T-helper 1 cell treated with Interleukin-12 subunit alpha and Interleukin-12 subunit beta and Interleukin-4 antibody, amounts not matched to agents 30 μg/mL and 1 μg/mL, for 36 hours (primary cell): ENCODE measurements at regions not wholly inside any gene's neighbourhood (a gene's known extent, or its start where the extent isn't known, plus 50 kb on each side); places are given as distances from the start of the nearest gene placed in this dataset.
"Not testable (repeated sequence)": the region's sequence is repeated elsewhere in the genome, so short reads cannot be mapped to it uniquely, and the experiment has no call there.

ENCODE experiments used
- H3K27ac Mint-ChIP-seq: one replicate; pipeline ENCODE4 v1.8.0; 2021; ENCODE audit warnings: mild to moderate bottlenecking, mixed read lengths
- H3K27me3 Mint-ChIP-seq: one replicate; pipeline ENCODE4 v1.8.0; 2021; ENCODE audit warnings: low read depth, mixed read lengths
- H3K36me3 Mint-ChIP-seq: one replicate; pipeline ENCODE4 v1.8.0; 2021; ENCODE audit warnings: low read depth, mixed read lengths
- H3K4me1 Mint-ChIP-seq: one replicate; pipeline ENCODE4 v1.8.0; 2021; ENCODE audit warnings: low read depth, mixed read lengths
- H3K4me3 Mint-ChIP-seq: one replicate; pipeline ENCODE4 v1.8.0; 2021; ENCODE audit warnings: mild to moderate bottlenecking, moderate library complexity, mixed read lengths
- H3K9me3 Mint-ChIP-seq: one replicate; pipeline ENCODE4 v1.8.0; 2021; ENCODE audit warnings: mixed read lengths

- Mint-ChIP-seq H3K27ac (no peak overlapping the region), H3K4me1 (no peaks in the 10 kb centered on the region), H3K4me3 (no peak overlapping the region), H3K36me3 (no peaks in the 10 kb centered on the region), H3K27me3 (peaks cover 13% of the 10 kb centered on the region), H3K9me3 (no peaks in the 10 kb centered on the region)
Observed at GRCh38 chr16:87117936-87118335, 199.3 kb downstream of the C16orf95 start.

- Mint-ChIP-seq H3K4me3 (no peak overlapping the region), H3K4me1 (no peaks in the 10 kb centered on the region), H3K9me3 (no peaks in the 10 kb centered on the region), H3K36me3 (no peaks in the 10 kb centered on the region), H3K27me3 (peaks cover 10% of the 10 kb centered on the region), H3K27ac (no peak overlapping the region)
Observed at GRCh38 chr16:87119168-87119567, 198.0 kb downstream of the C16orf95 start.

GRCh38 chr16:87119748-87120147 lies 197.4 kb downstream of the C16orf95 start:
- H3K27ac Mint-ChIP-seq: no peak overlapping the region
- H3K4me1 Mint-ChIP-seq: no peaks in the 10 kb centered on the region
- no peaks in the 10 kb centered on the region for H3K36me3 Mint-ChIP-seq
- H3K9me3 Mint-ChIP-seq: no peaks in the 10 kb centered on the region
- H3K27me3 Mint-ChIP-seq: peaks cover 10% of the 10 kb centered on the region
- H3K4me3 Mint-ChIP-seq: no peak overlapping the region

DNA sequence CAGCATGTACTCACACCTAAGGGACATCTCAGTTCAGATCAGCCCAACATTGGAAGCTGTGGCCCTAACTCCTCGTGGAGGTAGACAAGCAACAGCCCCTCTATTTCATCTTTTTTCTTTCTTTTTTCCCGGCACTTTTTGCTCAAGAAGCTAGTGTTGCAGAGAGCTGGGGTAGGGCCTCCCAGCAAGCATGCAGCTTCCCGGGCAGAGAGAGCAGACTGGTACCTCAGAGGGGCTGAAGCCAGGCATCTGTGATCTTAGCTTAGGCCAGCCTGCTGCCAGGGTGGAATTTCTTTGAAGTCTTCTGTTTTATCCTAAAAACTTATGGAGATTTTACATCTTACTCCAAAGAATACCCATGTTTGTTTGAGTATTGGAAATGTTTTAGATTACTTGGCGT lies 195.4 kb downstream of the C16orf95 start:
- no peaks in the 10 kb centered on the region for H3K9me3 Mint-ChIP-seq
- peaks cover 10% of the 10 kb centered on the region for H3K27me3 Mint-ChIP-seq
- H3K4me3 Mint-ChIP-seq: no peak overlapping the region
- H3K4me1 Mint-ChIP-seq: no peaks in the 10 kb centered on the region
- H3K27ac Mint-ChIP-seq: no peak overlapping the region
- no peaks in the 10 kb centered on the region for H3K36me3 Mint-ChIP-seq

DNA sequence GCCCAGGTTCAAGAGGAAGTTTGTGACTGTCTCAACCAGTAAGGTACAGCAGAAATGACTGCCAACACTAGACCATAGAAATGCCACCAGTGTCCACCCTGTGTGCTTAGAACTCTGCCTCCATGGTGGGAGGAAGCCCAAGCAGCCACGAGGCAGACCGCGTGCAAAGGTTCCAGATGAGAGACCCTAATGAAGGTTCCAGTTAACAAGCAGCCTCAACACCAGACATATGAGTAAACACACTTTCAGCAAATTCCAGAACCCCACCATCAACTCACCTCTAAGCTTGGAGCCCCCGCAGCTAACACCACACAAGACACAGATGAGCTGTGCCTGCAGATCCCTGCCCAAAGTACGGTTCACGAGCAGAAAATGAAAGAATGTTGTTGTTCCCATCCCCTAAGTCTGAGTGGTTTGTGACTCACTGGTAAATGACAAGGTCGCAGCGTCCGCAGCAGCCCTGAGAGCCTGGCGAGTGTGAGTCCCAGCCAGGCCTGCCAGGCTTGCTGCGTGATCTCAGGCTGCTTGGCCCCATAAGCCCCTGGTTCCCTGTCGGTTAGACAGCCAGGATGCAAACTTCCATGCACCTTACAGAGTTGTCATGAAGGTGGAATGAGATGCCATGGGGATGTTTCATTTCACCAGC lies 193.7 kb downstream of the C16orf95 start:
- no peaks in the 10 kb centered on the region for H3K4me1 Mint-ChIP-seq
- H3K27ac Mint-ChIP-seq: no peak overlapping the region
- H3K4me3 Mint-ChIP-seq: no peak overlapping the region
- H3K27me3 Mint-ChIP-seq: peaks cover 5% of the 10 kb centered on the region
- H3K36me3 Mint-ChIP-seq: no peaks in the 10 kb centered on the region
- no peaks in the 10 kb centered on the region for H3K9me3 Mint-ChIP-seq

- not testable (repeated sequence) for H3K4me3 Mint-ChIP-seq, H3K36me3 Mint-ChIP-seq, H3K27me3 Mint-ChIP-seq, H3K9me3 Mint-ChIP-seq, H3K27ac Mint-ChIP-seq, H3K4me1 Mint-ChIP-seq
Observed at GRCh38 chr16:87124405-87124804, 192.8 kb downstream of the C16orf95 start.

DNA sequence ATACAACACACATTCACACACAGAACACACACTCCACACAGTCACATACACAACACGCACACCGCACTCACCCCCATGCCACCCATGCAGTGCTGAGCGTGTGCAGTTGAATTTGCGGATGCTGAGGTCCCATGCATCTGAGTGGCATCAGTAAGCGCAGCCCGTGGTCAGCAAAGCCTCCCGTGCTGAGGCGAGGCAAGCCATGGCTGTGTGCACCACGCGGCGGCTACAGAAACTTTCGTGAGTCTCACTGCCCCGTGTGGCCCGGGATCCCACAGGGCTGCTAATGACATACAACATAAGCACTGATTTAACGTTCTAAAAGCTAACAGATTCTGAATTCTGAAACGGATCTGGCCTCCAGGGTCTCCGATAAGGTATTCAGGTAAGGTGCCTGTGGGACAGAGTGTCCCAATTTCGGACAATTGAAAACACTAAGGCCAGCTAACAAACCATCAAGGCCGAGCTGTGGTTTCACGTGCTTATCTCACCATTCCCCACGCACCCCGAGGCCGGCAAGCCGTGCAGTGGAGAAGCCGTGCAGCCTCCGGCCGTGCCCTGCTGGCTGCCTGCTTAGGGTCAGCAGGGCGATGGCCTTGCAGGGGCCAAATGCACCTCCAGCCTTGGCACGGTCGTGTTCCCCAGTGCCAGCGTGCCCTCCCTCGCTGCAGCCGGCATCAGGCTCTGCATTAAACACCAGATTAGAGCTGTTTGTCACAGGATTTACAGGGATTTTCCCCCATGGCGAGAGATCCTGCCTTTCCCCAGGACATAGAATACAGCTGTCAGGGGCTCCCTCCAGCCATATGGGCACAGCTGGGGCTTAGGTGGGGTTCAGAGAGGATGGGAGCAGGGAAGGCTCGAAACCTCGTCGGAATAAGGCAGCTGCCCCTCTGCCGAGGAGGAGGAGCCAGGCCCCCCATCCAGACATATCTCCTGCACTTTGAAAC lies 191.7 kb downstream of the C16orf95 start:
- Mint-ChIP-seq H3K4me1 (no peaks in the 10 kb centered on the region), H3K4me3 (no peak overlapping the region), H3K27ac (no peak overlapping the region), H3K36me3 (no peaks in the 10 kb centered on the region), H3K9me3 (no peaks in the 10 kb centered on the region), H3K27me3 (no peaks in the 10 kb centered on the region)

DNA sequence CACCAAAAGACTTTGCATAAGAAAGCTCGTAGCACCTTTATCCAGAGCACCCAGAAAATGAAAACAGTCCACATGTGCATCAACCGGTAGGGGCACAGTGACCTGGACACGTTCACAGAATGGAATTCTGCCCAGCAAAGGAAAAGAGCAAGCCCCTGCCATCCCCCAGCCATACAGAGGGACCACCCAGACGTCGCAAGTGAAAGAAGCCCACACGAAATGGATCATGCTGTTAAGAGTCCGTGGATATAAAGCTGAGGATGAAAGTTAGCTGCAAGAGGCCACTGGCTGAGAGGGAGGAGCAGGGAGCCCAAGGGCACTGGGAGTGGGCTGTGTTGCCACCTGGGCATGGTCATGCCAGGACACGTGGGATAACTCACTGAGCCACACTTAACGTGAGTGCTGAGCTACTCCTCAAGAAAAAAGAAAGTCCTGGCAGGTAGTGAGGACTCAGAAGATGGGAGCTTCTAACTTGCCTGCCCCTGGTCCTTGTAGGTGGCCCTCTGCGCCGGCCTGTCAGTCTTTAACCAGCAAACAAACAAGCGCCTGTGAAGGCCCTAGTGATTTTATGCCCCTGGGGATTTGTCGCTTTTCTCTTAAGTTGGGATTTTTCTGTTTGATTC lies 190.7 kb downstream of the C16orf95 start:
- Mint-ChIP-seq H3K36me3 (no peaks in the 10 kb centered on the region), H3K4me3 (no peak overlapping the region), H3K9me3 (no peaks in the 10 kb centered on the region), H3K27me3 (no peaks in the 10 kb centered on the region), H3K4me1 (no peaks in the 10 kb centered on the region), H3K27ac (no peak overlapping the region)

GRCh38 chr16:87127061-87127765 lies 190.0 kb downstream of the C16orf95 start:
- no peaks in the 10 kb centered on the region for H3K9me3 Mint-ChIP-seq
- no peaks in the 10 kb centered on the region for H3K27me3 Mint-ChIP-seq
- no peak overlapping the region for H3K27ac Mint-ChIP-seq
- H3K36me3 Mint-ChIP-seq: no peaks in the 10 kb centered on the region
- no peaks in the 10 kb centered on the region for H3K4me1 Mint-ChIP-seq
- H3K4me3 Mint-ChIP-seq: no peak overlapping the region

GRCh38 chr16:87127766-87128147 lies 189.4 kb downstream of the C16orf95 start:
- no peaks in the 10 kb centered on the region for H3K4me1 Mint-ChIP-seq
- no peaks in the 10 kb centered on the region for H3K36me3 Mint-ChIP-seq
- no peaks in the 10 kb centered on the region for H3K9me3 Mint-ChIP-seq
- no peak overlapping the region for H3K27ac Mint-ChIP-seq
- H3K4me3 Mint-ChIP-seq: no peak overlapping the region
- no peaks in the 10 kb centered on the region for H3K27me3 Mint-ChIP-seq

GRCh38 chr16:87129771-87130170 lies 187.4 kb downstream of the C16orf95 start:
- Mint-ChIP-seq H3K27ac (no peak overlapping the region), H3K9me3 (no peaks in the 10 kb centered on the region), H3K36me3 (no peaks in the 10 kb centered on the region), H3K4me1 (no peaks in the 10 kb centered on the region), H3K4me3 (no peak overlapping the region), H3K27me3 (no peaks in the 10 kb centered on the region)

DNA sequence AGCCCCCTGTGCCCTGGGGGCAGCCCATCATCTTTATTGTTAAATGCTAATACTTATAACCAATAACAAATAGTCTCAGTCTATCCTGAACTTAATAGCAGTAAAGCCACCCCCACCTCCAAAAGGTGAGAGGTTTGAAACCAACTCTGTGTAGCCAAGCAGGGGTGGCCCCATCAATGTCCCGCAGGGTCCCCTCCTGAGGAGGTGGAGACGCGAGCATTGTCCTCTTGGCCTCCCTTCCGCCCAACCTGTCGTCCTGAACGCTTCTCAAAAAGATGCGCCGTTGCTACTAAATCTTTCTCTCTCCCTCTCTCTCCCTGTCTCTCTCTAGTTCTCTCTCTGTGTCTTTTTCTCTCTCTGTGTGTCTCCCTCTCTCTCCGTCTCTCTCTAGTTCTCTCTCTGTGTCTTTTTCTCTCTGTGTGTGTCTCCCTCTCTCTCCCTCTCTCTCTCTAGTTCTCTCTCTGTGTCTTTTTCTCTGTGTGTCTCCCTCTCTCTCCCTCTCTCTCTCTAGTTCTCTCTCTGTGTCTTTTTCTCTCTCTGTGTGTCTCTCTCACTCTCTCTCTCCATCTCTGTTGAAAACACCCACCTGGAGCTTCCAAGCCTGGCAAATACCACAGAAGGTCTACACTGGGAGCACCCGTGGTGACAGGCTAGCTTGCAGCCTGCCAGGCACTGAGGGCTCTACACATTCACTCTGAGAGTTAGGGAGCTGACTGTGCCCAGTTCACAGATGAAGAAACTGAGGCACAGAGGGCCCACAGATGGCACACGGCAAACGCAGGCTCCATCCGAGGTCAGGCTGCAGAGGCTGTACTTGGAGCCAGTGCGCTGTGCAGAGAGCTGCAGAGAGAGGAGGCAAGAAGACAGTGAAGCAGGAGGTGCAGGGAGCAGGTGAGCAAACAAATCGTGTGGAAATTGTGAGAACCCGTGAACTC lies 185.9 kb downstream of the C16orf95 start:
- no peaks in the 10 kb centered on the region for H3K36me3 Mint-ChIP-seq

GRCh38 chr16:87131996-87132345 lies 185.2 kb downstream of the C16orf95 start:
- no peaks in the 10 kb centered on the region for H3K36me3 Mint-ChIP-seq

More for the DNA sequence above, 185.9 kb downstream of the C16orf95 start:
- Mint-ChIP-seq H3K4me3 (no peak overlapping the region), H3K9me3 (no peaks in the 10 kb centered on the region), H3K4me1 (no peaks in the 10 kb centered on the region), H3K27ac (no peak overlapping the region), H3K27me3 (no peaks in the 10 kb centered on the region)

More at GRCh38 chr16:87131996-87132345, 185.2 kb downstream of the C16orf95 start:
- no peaks in the 10 kb centered on the region for H3K27me3 Mint-ChIP-seq
- H3K4me1 Mint-ChIP-seq: no peaks in the 10 kb centered on the region
- H3K4me3 Mint-ChIP-seq: no peak overlapping the region
- no peak overlapping the region for H3K27ac Mint-ChIP-seq
- H3K9me3 Mint-ChIP-seq: no peaks in the 10 kb centered on the region
